GM12873 (cell line): ENCODE measurements at regions not wholly inside any gene's neighbourhood (a gene's known extent, or its start where the extent isn't known, plus 50 kb on each side); places are given as distances from the start of the nearest gene placed in this dataset.

Experiments
- TF ChIP-seq, protein P1 (sequence below): IDR thresholded peaks from 2 replicates; pipeline ENCODE4 v1.5.1; 2012; ENCODE audit warnings: low read depth, mild to moderate bottlenecking, moderate library complexity, low read length, control low read depth; ENCODE audit not compliant: insufficient read depth; ENCODE audit errors: missing control alignments

DNA sequence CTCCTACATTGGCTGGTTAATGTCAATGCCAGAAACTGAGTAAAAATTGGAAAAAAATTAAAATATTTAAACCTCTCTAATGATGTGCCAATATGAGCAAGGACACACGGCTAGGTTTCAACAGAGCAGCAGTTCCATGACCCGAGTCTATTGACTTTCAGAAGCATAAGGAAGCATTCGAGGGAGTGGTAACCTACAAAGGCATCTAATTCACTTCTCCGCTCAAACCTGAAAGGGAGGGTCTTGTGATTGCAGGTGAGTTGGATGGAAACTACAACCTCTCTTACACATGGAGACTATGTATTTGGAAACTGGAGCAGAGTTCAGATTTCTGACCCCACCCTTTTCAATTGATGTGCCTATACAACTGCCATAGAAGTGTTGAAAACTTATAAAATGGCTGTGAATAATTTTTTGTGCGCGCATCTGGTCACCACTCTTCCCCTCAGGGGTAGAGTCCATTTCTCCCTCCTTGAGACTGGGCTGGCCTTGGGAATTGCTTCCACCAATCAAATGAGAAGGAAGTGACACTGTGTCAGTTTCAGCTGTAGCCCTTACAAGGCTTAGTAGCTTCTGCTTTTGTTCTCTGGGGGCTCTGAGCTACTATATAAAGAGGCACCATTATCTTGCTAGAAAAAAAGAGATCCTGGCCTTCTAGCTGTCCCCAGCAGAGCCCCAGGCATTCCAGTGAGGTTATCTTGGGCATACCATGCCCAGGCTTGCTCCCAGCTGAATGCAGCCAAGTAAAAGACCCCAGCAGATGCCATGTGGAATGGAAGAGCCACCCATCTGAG is 278.0 kb downstream of the EPHA4 start:
- TF ChIP-seq, protein P1, sequence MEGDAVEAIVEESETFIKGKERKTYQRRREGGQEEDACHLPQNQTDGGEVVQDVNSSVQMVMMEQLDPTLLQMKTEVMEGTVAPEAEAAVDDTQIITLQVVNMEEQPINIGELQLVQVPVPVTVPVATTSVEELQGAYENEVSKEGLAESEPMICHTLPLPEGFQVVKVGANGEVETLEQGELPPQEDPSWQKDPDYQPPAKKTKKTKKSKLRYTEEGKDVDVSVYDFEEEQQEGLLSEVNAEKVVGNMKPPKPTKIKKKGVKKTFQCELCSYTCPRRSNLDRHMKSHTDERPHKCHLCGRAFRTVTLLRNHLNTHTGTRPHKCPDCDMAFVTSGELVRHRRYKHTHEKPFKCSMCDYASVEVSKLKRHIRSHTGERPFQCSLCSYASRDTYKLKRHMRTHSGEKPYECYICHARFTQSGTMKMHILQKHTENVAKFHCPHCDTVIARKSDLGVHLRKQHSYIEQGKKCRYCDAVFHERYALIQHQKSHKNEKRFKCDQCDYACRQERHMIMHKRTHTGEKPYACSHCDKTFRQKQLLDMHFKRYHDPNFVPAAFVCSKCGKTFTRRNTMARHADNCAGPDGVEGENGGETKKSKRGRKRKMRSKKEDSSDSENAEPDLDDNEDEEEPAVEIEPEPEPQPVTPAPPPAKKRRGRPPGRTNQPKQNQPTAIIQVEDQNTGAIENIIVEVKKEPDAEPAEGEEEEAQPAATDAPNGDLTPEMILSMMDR = no peak

GRCh38 chr2:221304916-221305315 is 267.2 kb downstream of the EPHA4 start:
- TF ChIP-seq, protein P1 = no peak

GRCh38 chr2:221308507-221309066 is 263.5 kb downstream of the EPHA4 start:
- TF ChIP-seq, protein P1 = no peak

- TF ChIP-seq, protein P1 = no peak
Measured at GRCh38 chr2:221309892-221310583, 262.1 kb downstream of the EPHA4 start.

DNA sequence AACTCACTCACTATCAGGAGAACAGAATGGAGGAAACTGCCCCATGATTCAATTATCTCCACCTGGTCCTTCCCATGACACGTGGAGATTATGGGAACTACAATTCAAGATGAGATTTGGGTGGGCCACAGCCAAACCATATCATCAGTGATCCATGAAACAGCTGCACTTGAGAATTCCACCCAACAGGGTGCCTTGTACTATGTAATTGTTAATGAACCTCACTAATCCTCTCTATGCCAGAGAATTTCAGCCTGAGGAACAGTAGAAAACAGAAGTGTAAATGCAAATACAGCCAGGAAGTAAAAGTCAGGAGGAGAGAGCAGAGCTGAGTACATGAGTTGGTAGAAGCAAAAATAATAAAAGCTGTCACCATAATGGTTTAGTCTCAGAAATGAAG is 261.4 kb downstream of the EPHA4 start:
- TF ChIP-seq, protein P1 = no peak

DNA sequence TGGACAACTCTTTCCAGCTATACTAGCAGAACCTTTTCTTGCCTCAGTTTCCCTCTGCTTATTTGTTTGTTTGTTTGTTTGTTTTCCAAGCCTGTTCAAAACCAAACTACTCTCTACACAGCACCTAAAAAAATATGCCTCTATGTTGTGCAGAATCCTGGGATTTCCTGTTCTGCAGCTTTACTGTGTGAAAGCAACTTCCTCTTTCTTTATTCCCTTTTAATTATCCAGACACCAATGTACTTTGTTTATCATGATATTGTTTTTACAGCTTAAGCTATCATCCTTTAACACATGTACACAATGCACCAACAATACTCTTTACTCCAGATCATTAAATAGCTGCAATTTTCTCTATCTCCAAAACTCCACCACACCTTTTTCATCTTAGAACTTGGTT is 259.5 kb downstream of the EPHA4 start:
- TF ChIP-seq, protein P1 = no peak

DNA sequence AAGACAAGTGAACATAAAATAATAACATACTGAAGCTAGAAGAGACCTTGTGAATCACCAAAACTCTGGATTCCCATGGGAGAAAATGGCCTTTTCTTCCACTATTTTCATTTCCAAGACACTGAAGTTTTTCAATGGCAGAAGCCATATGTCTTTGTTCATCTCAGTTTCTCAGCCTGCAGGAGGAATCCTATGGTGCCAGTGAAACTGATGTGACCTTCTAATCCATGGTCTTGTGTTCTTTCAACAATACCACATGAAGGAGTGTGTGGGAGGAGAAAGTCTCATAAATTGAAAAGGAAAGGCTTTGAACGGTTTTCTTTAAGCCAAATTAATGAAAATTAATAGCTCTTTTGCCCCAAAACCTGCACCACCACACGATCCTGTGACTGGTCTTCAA is 257.3 kb downstream of the EPHA4 start:
- TF ChIP-seq, protein P1 = no peak
